Mucosa of descending colon (tissue), 3 donors: ENCODE measurements at regions not wholly inside any gene's neighbourhood (a gene's known extent, or its start where the extent isn't known, plus 50 kb on each side); places are given as distances from the start of the nearest gene placed in this dataset.

Source experiments
- ATAC-seq: fragments of 200-7000 bp; cut with Tn5 transposase; one replicate; pipeline ENCODE4 v1.9.1; 2020; ENCODE audit warnings: mild to moderate bottlenecking, moderate library complexity
- DNase-seq, 3 donors: peaks; one replicate each; pipeline ENCODE4 v3.0.0-alpha.2; 2020
- H3K36me3 ChIP-seq: fragments of 200-600 bp; one replicate; pipeline ENCODE4 v1.8.0; 2021; ENCODE audit warnings: low read depth, mild to moderate bottlenecking
- H3K4me1 ChIP-seq: fragments of 200-600 bp; one replicate; pipeline ENCODE4 v1.8.0; 2021; ENCODE audit warnings: low read depth, mild to moderate bottlenecking
- H3K4me3 ChIP-seq: fragments of 200-600 bp; one replicate; pipeline ENCODE4 v1.8.0; 2021; ENCODE audit warnings: mild to moderate bottlenecking
- H3K9me3 ChIP-seq: fragments of 200-600 bp; one replicate; pipeline ENCODE4 v1.8.0; 2021; ENCODE audit warnings: mild to moderate bottlenecking
- CTCF ChIP-seq: fragments of 200-600 bp; IDR thresholded peaks from one replicate; pipeline ENCODE4 v1.8.0; 2022; ENCODE audit warnings: antibody characterized with exemption, mild to moderate bottlenecking
- intact Hi-C, 2 donors: fragments of 100-400 bp; cut with DNase I in 1 of 2; cut with micrococcal nuclease in 1 of 2; formaldehyde crosslinking; loops; one replicate each; pipeline versions ENCODE4 v1.11.0 to v1.11.1; 2022; cut with DNase I, micrococcal nuclease
- donor health status: DM: no; HTN: no; CAD: no; lungs with moderate emphysema.
- donor health status: DM: no; HTN: no; CAD: no.
- donor health status: DM: no; HTN: yes; CAD: no.

GRCh38 chr10:28836435-28836743 lies 159.1 kb downstream of the BAMBI start:
- TF ChIP-seq CTCF: no peak
- ATAC-seq (no peak), DNase-seq (no peak)
- Histone ChIP-seq H3K9me3 (no peaks in the 10 kb centered on the region), H3K4me1 (no peaks in the 10 kb centered on the region), H3K4me3 (no peak overlapping the region), H3K36me3 (no peaks in the 10 kb centered on the region)
- intact Hi-C loops: no loop called here

- H3K36me3 ChIP-seq: no peaks in the 10 kb centered on the region
- TF ChIP-seq CTCF: no peak
- no peak overlapping the region for H3K4me3 ChIP-seq
- H3K4me1 ChIP-seq: no peaks in the 10 kb centered on the region
- ATAC-seq (no peak), DNase-seq (no peak)
- intact Hi-C loops: loop anchor here in 1 of 2 donors (2.0 kb wide), 1 partner anchor 29 kb away; no protein-coding TSS in a partner anchor
- no peaks in the 10 kb centered on the region for H3K9me3 ChIP-seq
These were observed 160.5 kb downstream of the BAMBI start for GRCh38 chr10:28837613-28838390.

GRCh38 chr10:28838908-28839307 lies 161.6 kb downstream of the BAMBI start:
- peak; percentile 97 for ATAC-seq
- intact Hi-C loops: loop anchor here in 1 of 2 donors (2.0 kb wide), 1 partner anchor 30 kb away; no protein-coding TSS in a partner anchor
- peak in 1 of 3 donors; percentile 56 for DNase-seq
- Histone ChIP-seq H3K36me3 (no peaks in the 10 kb centered on the region), H3K4me1 (no peaks in the 10 kb centered on the region), H3K4me3 (no peak overlapping the region), H3K9me3 (no peaks in the 10 kb centered on the region)
- no peak for TF ChIP-seq CTCF

- Histone ChIP-seq H3K9me3 (peaks cover 3% of the 10 kb centered on the region), H3K36me3 (no peaks in the 10 kb centered on the region), H3K4me1 (no peaks in the 10 kb centered on the region), H3K4me3 (no peak overlapping the region)
- DNase-seq (peak in 1 of 3 donors; percentile 19), ATAC-seq (peak; percentile 64)
- TF ChIP-seq CTCF: no peak
- intact Hi-C loops: loop anchor here in 1 of 2 donors (2.0 kb wide), 1 partner anchor 31 kb away; no protein-coding TSS in a partner anchor
These were observed 162.3 kb downstream of the BAMBI start for GRCh38 chr10:28839600-28840007.

- no peak overlapping the region for H3K4me3 ChIP-seq
- H3K36me3 ChIP-seq: no peaks in the 10 kb centered on the region
- DNase-seq: no peak
- no peak for ATAC-seq
- intact Hi-C loops: no loop called here
- peaks cover 9% of the 10 kb centered on the region for H3K9me3 ChIP-seq
- no peak for TF ChIP-seq CTCF
- no peaks in the 10 kb centered on the region for H3K4me1 ChIP-seq
These were observed 162.9 kb downstream of the BAMBI start for GRCh38 chr10:28840202-28840601.
